ENCODE measurements at regions not wholly inside any gene's neighbourhood (a gene's known extent, or its start where the extent isn't known, plus 50 kb on each side); places are given as distances from the start of the nearest gene placed in this dataset.

- no peaks in the 10 kb centered on the region for H3K9me2 ChIP-seq (replicated peaks; ENCODE audit: insufficient read depth, low read length)
- no peaks in the 10 kb centered on the region for H3K27me3 ChIP-seq (replicated peaks; ENCODE audit: insufficient read depth, low read length)
- H3K9ac ChIP-seq (ENCODE audit: low read length) = no peak overlapping the region
- H3K27ac ChIP-seq (ENCODE audit: low read length) = no peak overlapping the region
- H3K4me2 ChIP-seq (ENCODE audit: low read depth, low read length) = no peak overlapping the region
- no peaks in the 10 kb centered on the region for H4K20me1 ChIP-seq (ENCODE audit: insufficient read depth, low read length)
- H2AFZ ChIP-seq (ENCODE audit: low read length) = no peak overlapping the region
- H3K9me3 ChIP-seq (replicated peaks; ENCODE audit: insufficient read depth, low read length) = no peaks in the 10 kb centered on the region
- H3K36me3 ChIP-seq (replicated peaks; ENCODE audit: insufficient read depth, low read length) = no peaks in the 10 kb centered on the region
- TF ChIP-seq EZH2 (optimal IDR thresholded peaks at IDR 0.05; ENCODE audit: low read depth, low read length) (no peak), EZH2phosphoT487 (IDR thresholded peaks at IDR 0.05; ENCODE audit: low read length) (no peak), CTCF (IDR thresholded peaks at IDR 0.05; ENCODE audit: low read length) (no peak)
- no peaks in the 10 kb centered on the region for H3F3A ChIP-seq (ENCODE audit: insufficient read depth, low read length)
- DNase-seq = no peak
- H3K4me1 ChIP-seq (ENCODE audit: low read length) = no peaks in the 10 kb centered on the region
- no peaks in the 10 kb centered on the region for H3K79me2 ChIP-seq (ENCODE audit: low read length)
- H3K4me3 ChIP-seq (ENCODE audit: low read length) = no peak overlapping the region
These were observed 78.4 kb upstream of the BAIAP2L1 start for GRCh38 chr7:98479318-98479717.

GRCh38 chr7:98475352-98475751 is 74.5 kb upstream of the BAIAP2L1 start:
- H3K27me3 ChIP-seq (replicated peaks; ENCODE audit: insufficient read depth, low read length) = no peaks in the 10 kb centered on the region
- H3K4me1 ChIP-seq (ENCODE audit: low read length) = no peaks in the 10 kb centered on the region
- no peak overlapping the region for H3K27ac ChIP-seq (ENCODE audit: low read length)
- H3K9me2 ChIP-seq (replicated peaks; ENCODE audit: insufficient read depth, low read length) = no peaks in the 10 kb centered on the region
- H3K4me2 ChIP-seq (ENCODE audit: low read depth, low read length) = no peak overlapping the region
- no peak overlapping the region for H3K4me3 ChIP-seq (ENCODE audit: low read length)
- TF ChIP-seq CTCF (IDR thresholded peaks at IDR 0.05; ENCODE audit: low read length) = no peak
- no peaks in the 10 kb centered on the region for H3K79me2 ChIP-seq (ENCODE audit: low read length)
- no peaks in the 10 kb centered on the region for H3K36me3 ChIP-seq (replicated peaks; ENCODE audit: insufficient read depth, low read length)
- H3K9me3 ChIP-seq (replicated peaks; ENCODE audit: insufficient read depth, low read length) = no peaks in the 10 kb centered on the region
- DNase-seq = no peak
- no peak overlapping the region for H3K9ac ChIP-seq (ENCODE audit: low read length)
- no peaks in the 10 kb centered on the region for H4K20me1 ChIP-seq (ENCODE audit: insufficient read depth, low read length)
- H3F3A ChIP-seq (ENCODE audit: insufficient read depth, low read length) = no peaks in the 10 kb centered on the region
- no peak overlapping the region for H2AFZ ChIP-seq (ENCODE audit: low read length)

DNA sequence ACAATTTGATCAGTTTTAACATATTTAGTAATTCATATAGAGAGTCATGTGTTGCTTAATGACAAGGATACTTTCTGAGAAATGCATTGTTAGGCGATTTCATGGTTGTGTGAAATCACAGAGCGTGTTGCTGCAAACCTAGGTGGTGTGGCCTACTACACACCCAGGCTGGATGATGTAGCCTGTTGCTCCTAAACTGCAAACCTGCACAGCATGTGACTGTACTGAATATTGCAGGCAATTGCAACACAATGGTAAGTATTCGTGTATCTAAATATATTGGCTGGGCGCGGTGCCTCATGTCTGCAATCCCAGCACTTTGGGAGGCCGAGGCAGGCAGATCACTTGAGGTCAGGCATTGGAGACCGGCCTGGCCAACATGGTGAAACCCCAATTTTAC is 73.7 kb upstream of the BAIAP2L1 start:
- no peaks in the 10 kb centered on the region for H3K36me3 ChIP-seq (replicated peaks; ENCODE audit: insufficient read depth, low read length)
- no peak overlapping the region for H3K27ac ChIP-seq (ENCODE audit: low read length)
- no peaks in the 10 kb centered on the region for H3K27me3 ChIP-seq (replicated peaks; ENCODE audit: insufficient read depth, low read length)
- H3F3A ChIP-seq (ENCODE audit: insufficient read depth, low read length) = no peaks in the 10 kb centered on the region
- no peaks in the 10 kb centered on the region for H3K9me3 ChIP-seq (replicated peaks; ENCODE audit: insufficient read depth, low read length)
- H3K9me2 ChIP-seq (replicated peaks; ENCODE audit: insufficient read depth, low read length) = no peaks in the 10 kb centered on the region
- DNase-seq = no peak
- no peak overlapping the region for H3K9ac ChIP-seq (ENCODE audit: low read length)
- no peak overlapping the region for H3K4me3 ChIP-seq (ENCODE audit: low read length)
- H3K4me2 ChIP-seq (ENCODE audit: low read depth, low read length) = no peak overlapping the region
- H3K79me2 ChIP-seq (ENCODE audit: low read length) = no peaks in the 10 kb centered on the region
- H2AFZ ChIP-seq (ENCODE audit: low read length) = no peak overlapping the region
- no peak for TF ChIP-seq EZH2 (optimal IDR thresholded peaks at IDR 0.05; ENCODE audit: low read depth, low read length)
- no peak for TF ChIP-seq CTCF (IDR thresholded peaks at IDR 0.05; ENCODE audit: low read length)
- no peaks in the 10 kb centered on the region for H3K4me1 ChIP-seq (ENCODE audit: low read length)
- H4K20me1 ChIP-seq (ENCODE audit: insufficient read depth, low read length) = no peaks in the 10 kb centered on the region

GRCh38 chr7:98472521-98472954 is 71.6 kb upstream of the BAIAP2L1 start:
- TF ChIP-seq CTCF (IDR thresholded peaks at IDR 0.05; ENCODE audit: low read length) = no peak
- TF ChIP-seq EZH2phosphoT487 (IDR thresholded peaks at IDR 0.05; ENCODE audit: low read length) = no peak
- no peak for TF ChIP-seq EZH2 (optimal IDR thresholded peaks at IDR 0.05; ENCODE audit: low read depth, low read length)
- Histone ChIP-seq H3K79me2 (ENCODE audit: low read length) (no peaks in the 10 kb centered on the region), H3K9ac (ENCODE audit: low read length) (no peak overlapping the region), H4K20me1 (ENCODE audit: insufficient read depth, low read length) (no peaks in the 10 kb centered on the region), H2AFZ (ENCODE audit: low read length) (no peak overlapping the region), H3K27me3 (replicated peaks; ENCODE audit: insufficient read depth, low read length) (no peaks in the 10 kb centered on the region), H3F3A (ENCODE audit: insufficient read depth, low read length) (no peaks in the 10 kb centered on the region), H3K4me2 (ENCODE audit: low read depth, low read length) (no peak overlapping the region), H3K27ac (ENCODE audit: low read length) (no peak overlapping the region), H3K9me3 (replicated peaks; ENCODE audit: insufficient read depth, low read length) (no peaks in the 10 kb centered on the region), H3K4me1 (ENCODE audit: low read length) (no peaks in the 10 kb centered on the region), H3K36me3 (replicated peaks; ENCODE audit: insufficient read depth, low read length) (no peaks in the 10 kb centered on the region), H3K4me3 (ENCODE audit: low read length) (no peak overlapping the region), H3K9me2 (replicated peaks; ENCODE audit: insufficient read depth, low read length) (no peaks in the 10 kb centered on the region)
- no peak for DNase-seq

Data from MM.1S (cell line).